Panc1 (cell line): ENCODE measurements at regions not wholly inside any gene's neighbourhood (a gene's known extent, or its start where the extent isn't known, plus 50 kb on each side); places are given as distances from the start of the nearest gene placed in this dataset.

ENCODE experiments used
- ATAC-seq: fragments of 200-7000 bp; cut with Tn5 transposase; 2 replicates; pipeline ENCODE4 v1.9.1; 2020; ENCODE audit warnings: mild to moderate bottlenecking, moderate library complexity
- BruUV-seq: library from RNA; stranded (reverse); fragments of 400-500 nt; replicated peaks from 2 replicates; lab custom pipeline; 2021; lab: Mats Ljungman, UMichigan
- CTCF ChIA-PET: fragments of 300-600 bp; sonication (Branson Sonifier 250); formaldehyde crosslinking; loops from one replicate; lab custom pipeline; 2022; ENCODE audit warnings: antibody characterized with exemption; lab: Charles Lee
- POLR2A ChIA-PET: fragments of 300-600 bp; sonication (Branson Sonifier 250); formaldehyde crosslinking; loops from one replicate; lab custom pipeline; 2022; ENCODE audit warnings: antibody characterized with exemption; lab: Charles Lee
- DNase-seq: peaks from one replicate; pipeline ENCODE4 v3.0.0-alpha.2; 2010; ENCODE audit warnings: low read depth, low spot score
- H3K27ac ChIP-seq: 2 replicates; pipeline ENCODE4 v1.5.1; 2011; ENCODE audit warnings: mild to moderate bottlenecking, low read length, inconsistent platforms
- H3K27me3 ChIP-seq: fragments of 200-500 bp; sonication (Bioruptor generic); 2 replicates; pipeline ENCODE4 v1.6.0; 2014; ENCODE audit warnings: low read length, inconsistent platforms; ENCODE audit not compliant: control insufficient read depth, insufficient read depth
- H3K36me3 ChIP-seq: fragments of 200-500 bp; sonication (Bioruptor generic); 2 replicates; pipeline ENCODE4 v1.5.1; 2014; ENCODE audit warnings: inconsistent platforms, mild to moderate bottlenecking, low read length, moderate library complexity; ENCODE audit not compliant: control insufficient read depth, insufficient read depth
- H3K4me1 ChIP-seq: 2 replicates; pipeline ENCODE4 v1.5.1; 2011; ENCODE audit warnings: inconsistent platforms, mild to moderate bottlenecking, low read length, moderate library complexity; ENCODE audit not compliant: control insufficient read depth, insufficient read depth
- H3K4me3 ChIP-seq, 2 experiments: 2 replicates each; pipeline ENCODE4 v1.5.1; 2011 to 2012; ENCODE audit warnings: low read depth in 2 of 2, low read length in 2 of 2, mild to moderate bottlenecking in 2 of 2, inconsistent platforms in 1 of 2, moderate library complexity in 1 of 2
- H3K9me3 ChIP-seq: fragments of 200-500 bp; sonication (Bioruptor generic); 2 replicates; pipeline ENCODE4 v1.5.1; 2014; ENCODE audit warnings: low read depth, mild to moderate bottlenecking, inconsistent platforms, low read length, moderate library complexity; ENCODE audit not compliant: control insufficient read depth, insufficient read depth
- POLR2AphosphoS5 ChIP-seq: IDR thresholded peaks from 2 replicates; pipeline ENCODE4 v1.6.1; 2012; ENCODE audit warnings: mild to moderate bottlenecking, low read depth, low read length, moderate library complexity
- REST ChIP-seq, 2 experiments: IDR thresholded peaks; 2 replicates each; pipeline ENCODE4 v1.6.1; 2011 to 2012; ENCODE audit warnings: low read depth in 2 of 2, control low read depth in 1 of 2, low read length in 1 of 2, mild to moderate bottlenecking in 1 of 2, moderate library complexity in 1 of 2; ENCODE audit not compliant: insufficient read depth in 1 of 2
- SIN3A ChIP-seq: IDR thresholded peaks from 2 replicates; pipeline ENCODE4 v1.6.1; 2012; ENCODE audit warnings: low read depth, mild to moderate bottlenecking, low read length, moderate library complexity, borderline replicate concordance; ENCODE audit not compliant: insufficient read depth
- TCF7L2 ChIP-seq: IDR thresholded peaks from 2 replicates; pipeline ENCODE4 v1.6.1; 2011; ENCODE audit warnings: mild to moderate bottlenecking, low read depth, low read length, inconsistent platforms
- in situ Hi-C: cut with HindIII; loops from 2 replicates; pipeline ENCODE4 v1.10.0; 2016; ENCODE audit warnings: low sequenced_read_pairs, low pct_unique_long_range_greater_than_20kb
- intact Hi-C: fragments of 100-400 bp; cut with micrococcal nuclease; formaldehyde crosslinking; loops from one replicate; pipeline ENCODE4 v1.10.0; 2022; ENCODE audit not compliant: unreplicated experiment
- TF ChIP-seq, protein P1 (sequence below): fragments of 450-650 bp; IDR thresholded peaks from 2 replicates; pipeline ENCODE4 v1.5.1; 2017; ENCODE audit warnings: mild to moderate bottlenecking

DNA sequence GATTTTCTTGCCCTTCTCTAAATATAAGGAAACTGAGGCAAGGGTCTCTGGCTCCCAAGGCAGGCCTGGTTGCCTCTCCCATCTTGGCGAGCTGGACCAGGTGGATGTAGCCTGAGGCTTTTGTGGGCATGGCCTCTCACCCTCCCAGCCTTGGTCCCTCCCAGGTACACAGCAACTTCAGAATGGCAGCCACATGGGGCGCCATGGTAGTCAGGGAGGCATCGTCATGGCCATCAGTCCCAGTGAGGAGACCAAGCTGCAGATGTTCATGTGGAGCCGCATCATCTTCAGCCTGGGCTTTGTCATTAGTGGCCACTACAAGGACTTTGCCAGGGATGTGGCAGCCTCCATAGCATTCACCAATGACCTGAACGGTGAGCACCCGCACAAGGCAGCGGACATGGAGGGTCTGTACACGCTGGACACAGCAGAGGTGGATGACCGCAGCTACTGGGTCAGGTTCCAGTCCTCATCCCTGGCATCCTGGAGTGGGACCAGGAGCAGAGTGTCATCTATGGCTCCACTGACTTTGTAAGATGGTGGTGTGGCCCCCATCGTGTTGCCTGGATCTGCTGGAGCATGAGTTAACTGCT is 165.8 kb upstream of the ZNF267 start:
- ChIA-PET POLR2A (interaction anchor here (0.8 kb wide), 1 partner anchor 434 kb away, joined by 8 read pairs; no protein-coding TSS in a partner anchor), CTCF (no interaction called here)
- Histone ChIP-seq H3K4me3 (no peak overlapping the region), H3K36me3 (no peaks in the 10 kb centered on the region; the same call in 1 of the 2 replicates), H3K27me3 (no peaks in the 10 kb centered on the region), H3K27ac (no peak overlapping the region), H3K9me3 (no peaks in the 10 kb centered on the region), H3K4me1 (no peaks in the 10 kb centered on the region; the same call in 1 of the 2 replicates)
- intact Hi-C loops (no loop called here), in situ Hi-C loops (no loop called here)
- DNase-seq (no peak), ATAC-seq (no peak)
- TF ChIP-seq TCF7L2 = no peak
- TF ChIP-seq POLR2AphosphoS5 = no peak
- no peak for TF ChIP-seq SIN3A
- TF ChIP-seq, protein P1, sequence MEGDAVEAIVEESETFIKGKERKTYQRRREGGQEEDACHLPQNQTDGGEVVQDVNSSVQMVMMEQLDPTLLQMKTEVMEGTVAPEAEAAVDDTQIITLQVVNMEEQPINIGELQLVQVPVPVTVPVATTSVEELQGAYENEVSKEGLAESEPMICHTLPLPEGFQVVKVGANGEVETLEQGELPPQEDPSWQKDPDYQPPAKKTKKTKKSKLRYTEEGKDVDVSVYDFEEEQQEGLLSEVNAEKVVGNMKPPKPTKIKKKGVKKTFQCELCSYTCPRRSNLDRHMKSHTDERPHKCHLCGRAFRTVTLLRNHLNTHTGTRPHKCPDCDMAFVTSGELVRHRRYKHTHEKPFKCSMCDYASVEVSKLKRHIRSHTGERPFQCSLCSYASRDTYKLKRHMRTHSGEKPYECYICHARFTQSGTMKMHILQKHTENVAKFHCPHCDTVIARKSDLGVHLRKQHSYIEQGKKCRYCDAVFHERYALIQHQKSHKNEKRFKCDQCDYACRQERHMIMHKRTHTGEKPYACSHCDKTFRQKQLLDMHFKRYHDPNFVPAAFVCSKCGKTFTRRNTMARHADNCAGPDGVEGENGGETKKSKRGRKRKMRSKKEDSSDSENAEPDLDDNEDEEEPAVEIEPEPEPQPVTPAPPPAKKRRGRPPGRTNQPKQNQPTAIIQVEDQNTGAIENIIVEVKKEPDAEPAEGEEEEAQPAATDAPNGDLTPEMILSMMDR = no peak
- no peak for TF ChIP-seq REST (IDR thresholded peaks at IDR 0.05; ENCODE audit: insufficient read depth in 1 of 2, low read depth in 2 of 2, low read length in 1 of 2)
- no TSS peak for BruUV-seq

GRCh38 chr16:31708348-31708747 is 165.3 kb upstream of the ZNF267 start:
- no peaks in the 10 kb centered on the region; the same call in 1 of the 2 replicates for H3K4me1 ChIP-seq
- no peak overlapping the region for H3K4me3 ChIP-seq
- POLR2A ChIA-PET = no interaction called here
- no peaks in the 10 kb centered on the region; the same call in 1 of the 2 replicates for H3K36me3 ChIP-seq
- ATAC-seq (no peak), DNase-seq (no peak)
- in situ Hi-C loops = no loop called here
- TF ChIP-seq TCF7L2 = no peak
- TF ChIP-seq, protein P1 = no peak
- TF ChIP-seq REST (IDR thresholded peaks at IDR 0.05; ENCODE audit: insufficient read depth in 1 of 2, low read depth in 2 of 2, low read length in 1 of 2) = no peak
- no peak for TF ChIP-seq POLR2AphosphoS5
- TF ChIP-seq SIN3A = no peak
- H3K27ac ChIP-seq = no peak overlapping the region
- H3K9me3 ChIP-seq = no peaks in the 10 kb centered on the region
- H3K27me3 ChIP-seq = no peaks in the 10 kb centered on the region
- intact Hi-C loops = no loop called here
- no TSS peak for BruUV-seq
- CTCF ChIA-PET = no interaction called here
